Ascending aorta (tissue), 2 donors: ENCODE measurements at regions not wholly inside any gene's neighbourhood (a gene's known extent, or its start where the extent isn't known, plus 50 kb on each side); places are given as distances from the start of the nearest gene placed in this dataset.

Experiments
- DNase-seq, 2 donors: peaks; one replicate each; pipeline ENCODE4 v3.0.0-alpha.2; 2019; ENCODE audit warnings: low spot score in 2 of 2
- H3K27ac ChIP-seq, 2 donors: fragments of 200-600 bp; sonication (generic); one replicate each; pipeline ENCODE4 v1.5.1; 2016 to 2017; ENCODE audit warnings: mild to moderate bottlenecking in 1 of 2
- H3K27me3 ChIP-seq: fragments of 200-600 bp; sonication (generic); one replicate; pipeline ENCODE4 v1.5.1; 2017
- H3K36me3 ChIP-seq, 2 donors: fragments of 200-600 bp; sonication (generic); one replicate each; pipeline ENCODE4 v1.5.1; 2016
- H3K4me1 ChIP-seq, 2 donors: fragments of 200-600 bp; sonication (generic); one replicate each; pipeline ENCODE4 v1.5.1; 2016 to 2017; ENCODE audit warnings: mild to moderate bottlenecking in 1 of 2
- H3K4me3 ChIP-seq, 2 donors: fragments of 200-600 bp; sonication (generic); one replicate each; pipeline ENCODE4 v1.5.1; 2016 to 2017; ENCODE audit warnings: mild to moderate bottlenecking in 1 of 2
- H3K9me3 ChIP-seq, 2 donors: fragments of 200-600 bp; sonication (generic); one replicate each; pipeline ENCODE4 v1.5.1; 2016
- intact Hi-C: fragments of 100-400 bp; cut with DNase I; formaldehyde crosslinking; loops from one replicate; pipeline ENCODE4 v1.15.1; 2023
- TF ChIP-seq, protein P1 (sequence below), 3 experiments: fragments of 200-600 bp in 2 of 3; fragments of 450-650 bp in 1 of 3; sonication (generic) in 2 of 3; IDR thresholded peaks; one replicate each; pipeline ENCODE4 v1.5.1; 2016 to 2019; ENCODE audit warnings: antibody characterized with exemption in 3 of 3, mild to moderate bottlenecking in 1 of 3, moderate library complexity in 1 of 3

DNA sequence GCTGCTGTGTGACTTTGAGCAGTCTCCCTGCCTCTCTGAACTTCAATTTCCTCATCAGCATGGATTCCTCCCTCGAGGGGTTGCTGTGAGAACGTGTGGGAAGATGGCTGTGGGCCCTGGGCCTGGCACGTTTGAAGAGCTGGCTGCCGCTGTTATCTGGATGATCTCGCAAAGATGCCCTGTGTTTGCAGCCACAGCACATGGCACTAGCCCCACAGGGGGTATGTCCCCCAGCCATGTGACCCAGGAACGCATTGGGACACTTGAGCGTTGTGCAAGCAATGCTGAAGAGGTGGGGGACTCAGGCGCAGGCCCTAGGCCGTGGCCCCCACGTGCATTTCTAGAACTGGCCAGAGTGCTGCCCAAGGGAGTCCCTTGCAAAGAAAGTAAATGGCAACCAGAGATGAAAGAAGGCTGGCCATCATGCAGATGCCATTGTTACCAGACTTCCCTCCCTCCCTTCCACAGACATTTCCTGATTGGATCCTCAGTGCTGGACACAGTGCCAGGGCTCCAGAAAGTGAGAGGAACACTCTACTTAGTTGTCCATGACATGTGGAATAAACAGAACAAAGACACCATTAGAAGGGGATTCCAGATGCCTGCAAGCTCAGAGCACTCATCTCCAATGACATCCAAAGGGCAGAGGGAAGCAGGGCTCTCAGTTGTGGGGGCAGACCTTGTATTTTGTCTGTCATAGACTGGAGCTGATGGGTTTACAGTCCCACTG is 65.1 kb upstream of the NEURL1B start:
- H3K4me1 ChIP-seq: no peaks in the 10 kb centered on the region
- no peak overlapping the region for H3K27ac ChIP-seq
- H3K27me3 ChIP-seq: no peaks in the 10 kb centered on the region
- no peaks in the 10 kb centered on the region for H3K9me3 ChIP-seq
- no peak for DNase-seq
- H3K36me3 ChIP-seq: no peaks in the 10 kb centered on the region
- intact Hi-C loops: no loop called here
- no peak overlapping the region for H3K4me3 ChIP-seq
- TF ChIP-seq, protein P1, sequence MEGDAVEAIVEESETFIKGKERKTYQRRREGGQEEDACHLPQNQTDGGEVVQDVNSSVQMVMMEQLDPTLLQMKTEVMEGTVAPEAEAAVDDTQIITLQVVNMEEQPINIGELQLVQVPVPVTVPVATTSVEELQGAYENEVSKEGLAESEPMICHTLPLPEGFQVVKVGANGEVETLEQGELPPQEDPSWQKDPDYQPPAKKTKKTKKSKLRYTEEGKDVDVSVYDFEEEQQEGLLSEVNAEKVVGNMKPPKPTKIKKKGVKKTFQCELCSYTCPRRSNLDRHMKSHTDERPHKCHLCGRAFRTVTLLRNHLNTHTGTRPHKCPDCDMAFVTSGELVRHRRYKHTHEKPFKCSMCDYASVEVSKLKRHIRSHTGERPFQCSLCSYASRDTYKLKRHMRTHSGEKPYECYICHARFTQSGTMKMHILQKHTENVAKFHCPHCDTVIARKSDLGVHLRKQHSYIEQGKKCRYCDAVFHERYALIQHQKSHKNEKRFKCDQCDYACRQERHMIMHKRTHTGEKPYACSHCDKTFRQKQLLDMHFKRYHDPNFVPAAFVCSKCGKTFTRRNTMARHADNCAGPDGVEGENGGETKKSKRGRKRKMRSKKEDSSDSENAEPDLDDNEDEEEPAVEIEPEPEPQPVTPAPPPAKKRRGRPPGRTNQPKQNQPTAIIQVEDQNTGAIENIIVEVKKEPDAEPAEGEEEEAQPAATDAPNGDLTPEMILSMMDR (IDR thresholded peaks at IDR 0.05): no peak

DNA sequence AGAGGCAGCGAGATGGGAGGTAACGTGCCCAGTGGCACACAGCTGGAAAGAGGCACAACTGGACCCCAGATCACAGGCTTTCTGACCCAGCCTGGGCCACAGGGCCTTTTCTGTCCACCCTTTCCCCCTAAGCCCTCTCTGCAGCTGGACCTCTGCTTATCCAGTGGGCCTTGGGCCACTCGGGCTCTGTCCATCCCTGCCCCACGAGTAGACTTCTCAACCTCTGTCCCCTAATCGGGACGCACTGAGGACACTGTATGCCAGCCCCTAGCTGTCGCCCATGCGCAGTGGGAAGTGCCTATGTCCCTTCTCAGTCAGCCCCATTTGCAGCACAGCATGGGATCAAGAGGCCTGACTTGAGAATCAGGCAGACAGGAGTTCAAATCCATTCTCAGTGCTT is 65.6 kb upstream of the NEURL1B start:
- intact Hi-C loops: no loop called here
- no peaks in the 10 kb centered on the region for H3K36me3 ChIP-seq
- DNase-seq: no peak
- TF ChIP-seq, protein P1 (IDR thresholded peaks at IDR 0.05): no peak
- no peaks in the 10 kb centered on the region for H3K4me1 ChIP-seq
- no peak overlapping the region for H3K27ac ChIP-seq
- H3K9me3 ChIP-seq: no peaks in the 10 kb centered on the region
- H3K27me3 ChIP-seq: no peaks in the 10 kb centered on the region
- H3K4me3 ChIP-seq: no peak overlapping the region

DNA sequence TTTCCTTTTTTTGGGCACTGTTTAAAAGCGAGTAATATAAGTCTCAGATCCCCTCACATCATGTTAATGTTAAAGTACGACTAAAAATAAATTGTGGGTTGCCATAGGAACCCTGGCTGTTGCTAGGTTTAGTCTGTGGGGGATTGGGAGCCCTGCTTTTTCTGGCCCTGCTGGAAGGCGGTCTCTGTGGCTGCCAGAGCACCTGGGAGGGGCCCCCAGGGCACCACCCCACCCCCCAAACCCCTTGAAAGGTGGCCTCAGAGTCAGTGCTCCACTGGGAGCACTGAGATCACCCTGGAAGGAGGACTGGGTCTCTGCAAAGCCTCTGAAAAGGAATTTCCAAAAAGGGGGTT is 66.2 kb upstream of the NEURL1B start:
- H3K4me1 ChIP-seq: no peaks in the 10 kb centered on the region
- H3K4me3 ChIP-seq: no peak overlapping the region
- no peak for DNase-seq
- TF ChIP-seq, protein P1 (IDR thresholded peaks at IDR 0.05): no peak
- no peak overlapping the region for H3K27ac ChIP-seq
- no peaks in the 10 kb centered on the region for H3K27me3 ChIP-seq
- intact Hi-C loops: no loop called here
- H3K36me3 ChIP-seq: no peaks in the 10 kb centered on the region
- H3K9me3 ChIP-seq: no peaks in the 10 kb centered on the region

DNA sequence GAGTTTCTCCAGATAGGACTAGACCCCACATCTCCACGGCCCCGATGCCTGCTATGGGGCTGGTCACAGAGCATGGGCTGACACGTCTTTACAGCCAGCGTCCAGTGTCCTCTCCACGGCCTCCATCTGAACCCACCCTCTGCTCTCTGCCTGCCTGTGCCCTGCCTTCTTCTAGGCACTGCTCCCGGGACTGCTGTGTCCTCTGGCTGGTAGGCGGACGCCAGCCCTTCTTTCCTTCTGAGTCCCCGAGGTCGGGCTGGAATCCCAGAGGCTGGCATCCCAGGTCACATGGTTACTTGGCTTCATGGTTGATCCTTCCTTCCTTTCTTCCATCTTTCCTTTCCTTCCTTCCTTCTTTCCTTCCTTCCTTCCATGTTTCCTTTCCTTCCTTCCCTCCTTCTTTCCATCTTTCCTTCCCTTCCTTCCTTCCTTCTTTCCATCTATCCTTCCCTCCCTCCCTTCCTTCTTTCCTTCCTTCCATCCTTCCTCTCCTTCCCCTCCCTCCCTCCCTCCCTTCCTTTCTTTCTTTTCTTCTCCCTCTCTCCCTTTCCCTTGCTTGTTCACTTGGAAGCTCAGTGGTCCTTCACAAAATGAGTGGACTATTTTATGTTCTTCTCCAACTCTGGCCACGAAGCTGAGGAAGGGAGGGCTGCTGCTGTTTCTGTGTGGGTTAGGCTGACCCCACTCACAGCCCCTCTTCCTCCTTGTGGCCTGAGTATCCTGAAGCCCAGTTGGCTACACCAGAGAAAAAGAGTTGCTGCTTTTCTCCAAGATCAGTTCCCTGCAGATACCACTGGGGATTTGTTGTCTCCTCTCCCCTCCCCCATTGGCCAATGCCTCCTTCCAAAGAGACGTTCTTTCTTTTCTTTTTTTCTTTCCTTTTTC is 66.8 kb upstream of the NEURL1B start:
- H3K4me1 ChIP-seq: no peaks in the 10 kb centered on the region
- intact Hi-C loops: no loop called here
- H3K27ac ChIP-seq: no peak overlapping the region
- TF ChIP-seq, protein P1 (IDR thresholded peaks at IDR 0.05): no peak
- H3K9me3 ChIP-seq: no peaks in the 10 kb centered on the region
- no peaks in the 10 kb centered on the region for H3K36me3 ChIP-seq
- H3K27me3 ChIP-seq: no peaks in the 10 kb centered on the region
- no peak overlapping the region for H3K4me3 ChIP-seq
- no peak for DNase-seq

DNA sequence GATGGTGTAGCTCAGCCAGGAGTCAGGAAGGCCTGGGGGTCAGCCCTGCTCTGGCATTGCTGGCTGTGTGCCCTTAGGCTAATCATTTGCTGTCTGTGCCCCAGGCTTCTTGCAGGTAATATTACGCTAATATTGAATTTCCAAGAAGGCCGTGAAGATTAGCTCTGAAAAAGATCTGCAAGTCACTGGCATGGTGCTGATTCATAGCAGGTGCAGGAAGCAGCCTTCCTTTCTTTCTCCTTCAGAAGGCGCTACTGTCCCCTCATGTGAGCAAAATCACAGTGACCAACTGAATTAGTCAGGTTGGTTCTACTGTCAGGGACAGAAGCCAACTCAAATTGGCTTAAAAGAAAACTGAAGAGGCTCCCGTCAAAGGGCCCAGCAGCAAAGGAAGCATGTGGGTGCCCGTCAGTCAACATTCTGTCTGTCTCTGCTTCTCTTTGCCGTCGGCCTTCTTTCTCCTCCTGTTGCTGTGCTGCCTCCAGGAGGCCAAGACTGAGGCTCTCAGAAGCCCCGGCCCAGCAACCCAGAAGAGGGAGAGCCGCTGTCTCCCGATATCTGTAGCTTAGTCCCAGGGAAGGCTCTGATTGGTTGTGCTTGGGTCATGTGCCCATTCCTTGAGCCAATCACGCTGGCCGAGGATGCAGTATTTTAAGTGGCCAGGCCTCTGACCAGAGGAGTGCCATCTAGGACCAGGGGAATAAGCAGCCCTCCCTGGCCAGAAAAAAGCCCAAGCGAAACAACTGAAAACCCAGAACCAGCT is 67.8 kb upstream of the NEURL1B start:
- intact Hi-C loops: no loop called here
- Histone ChIP-seq H3K4me3 (no peak overlapping the region), H3K9me3 (no peaks in the 10 kb centered on the region), H3K27ac (no peak overlapping the region), H3K4me1 (no peaks in the 10 kb centered on the region), H3K36me3 (no peaks in the 10 kb centered on the region), H3K27me3 (no peaks in the 10 kb centered on the region)
- TF ChIP-seq, protein P1 (IDR thresholded peaks at IDR 0.05): no peak
- DNase-seq: no peak
